AML-193 (cell line): ENCODE measurements at regions not wholly inside any gene's neighbourhood (a gene's known extent, or its start where the extent isn't known, plus 50 kb on each side); places are given as distances from the start of the nearest gene placed in this dataset.
A peak's percentile ranks its signal among the peaks of the same experiment; 100 is the strongest.
"Not testable (repeated sequence)": the region's sequence is repeated elsewhere in the genome, so short reads cannot be mapped to it uniquely, and the experiment has no call there.

Source experiments
- DNase-seq, 2 experiments: peaks; one replicate each; lab custom pipeline; 2025; lab: John Stamatoyannopoulos, UW

GRCh38 chr1:233473549-233474204, 140.2 kb upstream of the KCNK1 start:
- DNase-seq: no peak

GRCh38 chr1:233477359-233477758, 136.5 kb upstream of the KCNK1 start:
- DNase-seq: no peak

- no peak for DNase-seq
Measured at GRCh38 chr1:233478611-233479010, 135.3 kb upstream of the KCNK1 start.

- DNase-seq: no peak
Measured at GRCh38 chr1:233479110-233479890, 134.6 kb upstream of the KCNK1 start.

- no peak for DNase-seq
Measured at GRCh38 chr1:233480198-233480597, 133.7 kb upstream of the KCNK1 start.

GRCh38 chr1:233482388-233482787, 131.5 kb upstream of the KCNK1 start:
- DNase-seq: no peak

- DNase-seq: no peak
Measured at GRCh38 chr1:233485385-233485784, 128.5 kb upstream of the KCNK1 start.

- DNase-seq: no peak
Measured at GRCh38 chr1:233485809-233486398, 128.0 kb upstream of the KCNK1 start.

- no peak for DNase-seq
Measured at GRCh38 chr1:233487408-233487807, 126.5 kb upstream of the KCNK1 start.

GRCh38 chr1:233489411-233489810, 124.5 kb upstream of the KCNK1 start:
- no peak for DNase-seq

- DNase-seq: no peak
Measured at GRCh38 chr1:233490488-233490887, 123.4 kb upstream of the KCNK1 start.

- no peak for DNase-seq
Measured at GRCh38 chr1:233491953-233492620, 121.8 kb upstream of the KCNK1 start.

GRCh38 chr1:233496993-233497392, 116.9 kb upstream of the KCNK1 start:
- no peak for DNase-seq

- DNase-seq: no peak
Measured at GRCh38 chr1:233497679-233498078, 116.2 kb upstream of the KCNK1 start.

GRCh38 chr1:233500106-233500505, 113.8 kb upstream of the KCNK1 start:
- DNase-seq: no peak

- no peak for DNase-seq
Measured at GRCh38 chr1:233503366-233503954, 110.4 kb upstream of the KCNK1 start.

- DNase-seq: no peak
Measured at GRCh38 chr1:233505130-233505529, 108.8 kb upstream of the KCNK1 start.

GRCh38 chr1:233505889-233506288, 108.0 kb upstream of the KCNK1 start:
- not testable (repeated sequence) for DNase-seq

GRCh38 chr1:233509526-233509925, 104.4 kb upstream of the KCNK1 start:
- DNase-seq: no peak

- DNase-seq: no peak
Measured at GRCh38 chr1:233512538-233512937, 101.4 kb upstream of the KCNK1 start.

GRCh38 chr1:233513431-233513830, 100.5 kb upstream of the KCNK1 start:
- peak in 1 of 2 experiments; percentile 3 for DNase-seq

GRCh38 chr1:233514946-233515391, 98.9 kb upstream of the KCNK1 start:
- DNase-seq: no peak
